Stimulated activated CD4-positive, alpha-beta T cell treated with anti-CD3 and anti-CD28 coated beads, Interleukin-1b, Interleukin-23, amount 100 ng/mL, for 4 hours (primary cell): ENCODE measurements at regions not wholly inside any gene's neighbourhood (a gene's known extent, or its start where the extent isn't known, plus 50 kb on each side); places are given as distances from the start of the nearest gene placed in this dataset.

Source experiments
- DNase-seq, 2 donors: peaks; one replicate each; pipeline ENCODE4 v3.0.0-alpha.2; 2020; ENCODE audit warnings: low read depth in 2 of 2

DNA sequence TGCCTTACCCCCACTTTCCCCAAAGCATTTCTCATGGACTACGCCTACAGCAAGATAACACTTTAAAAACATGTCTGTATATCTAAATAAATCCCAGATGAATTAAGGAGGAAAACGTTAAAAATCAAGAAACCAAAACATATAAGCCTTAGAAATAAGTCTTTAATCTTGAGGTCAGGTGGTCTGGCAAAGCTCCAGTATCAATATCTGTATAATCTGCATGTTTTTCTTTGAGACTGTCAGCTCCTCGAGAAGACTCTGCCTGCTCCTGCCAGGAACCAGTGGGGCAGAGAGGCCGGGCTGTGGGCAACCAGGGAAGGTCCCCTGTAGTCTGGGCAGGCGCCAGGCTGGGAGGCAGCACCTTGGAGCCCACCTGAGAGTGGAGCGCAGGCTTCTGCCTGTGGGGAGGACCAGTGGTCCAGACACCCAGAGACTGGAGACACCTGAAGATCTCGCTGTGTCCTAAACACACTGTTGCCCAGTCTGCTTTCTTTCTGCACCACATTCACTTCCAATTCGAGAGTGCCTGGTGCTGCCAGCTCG lies 291.0 kb upstream of the SOX11 start:
- DNase-seq: no peak

DNA sequence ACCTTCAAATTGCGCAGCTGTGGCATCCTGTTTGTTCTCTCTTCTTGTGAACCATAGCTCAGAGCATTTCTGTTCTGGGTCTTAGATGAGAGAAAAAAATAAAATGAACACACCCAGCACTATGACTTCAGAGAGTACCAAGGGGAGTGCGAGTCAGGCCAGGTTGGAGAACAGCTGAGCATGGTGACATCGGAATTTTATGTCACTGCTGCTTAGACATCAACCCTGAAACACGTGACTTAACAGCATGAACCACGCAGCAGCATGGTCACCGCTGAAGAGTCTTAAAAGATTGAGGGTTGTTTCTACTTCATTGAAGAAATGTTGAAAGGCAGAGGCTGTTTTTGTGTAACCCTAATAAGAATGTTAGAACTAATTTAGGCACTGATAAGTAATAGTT lies 288.8 kb upstream of the SOX11 start:
- DNase-seq: no peak

DNA sequence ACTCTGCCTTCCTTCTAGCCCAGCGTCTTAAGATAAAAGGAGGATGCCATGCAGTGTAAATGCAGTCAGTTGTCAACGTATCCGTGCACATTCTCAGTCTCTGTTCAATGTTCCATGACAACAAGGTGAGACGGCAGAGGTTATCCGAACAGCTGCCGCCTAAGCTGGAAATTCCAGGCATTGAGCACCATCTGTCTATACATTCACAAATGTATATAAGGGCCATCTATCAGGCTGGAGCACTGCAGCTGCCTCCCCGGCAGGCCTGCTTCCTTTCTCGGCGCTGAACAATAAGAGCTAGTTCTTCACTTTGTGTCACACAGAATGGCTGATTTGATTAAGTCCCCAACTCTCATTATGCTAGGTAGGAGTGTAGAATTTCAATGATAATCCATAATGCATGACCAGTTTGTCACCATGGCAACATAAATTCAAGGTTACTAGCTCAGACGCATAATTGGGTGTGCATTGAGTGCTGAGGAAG lies 282.2 kb upstream of the SOX11 start:
- DNase-seq: no peak

DNA sequence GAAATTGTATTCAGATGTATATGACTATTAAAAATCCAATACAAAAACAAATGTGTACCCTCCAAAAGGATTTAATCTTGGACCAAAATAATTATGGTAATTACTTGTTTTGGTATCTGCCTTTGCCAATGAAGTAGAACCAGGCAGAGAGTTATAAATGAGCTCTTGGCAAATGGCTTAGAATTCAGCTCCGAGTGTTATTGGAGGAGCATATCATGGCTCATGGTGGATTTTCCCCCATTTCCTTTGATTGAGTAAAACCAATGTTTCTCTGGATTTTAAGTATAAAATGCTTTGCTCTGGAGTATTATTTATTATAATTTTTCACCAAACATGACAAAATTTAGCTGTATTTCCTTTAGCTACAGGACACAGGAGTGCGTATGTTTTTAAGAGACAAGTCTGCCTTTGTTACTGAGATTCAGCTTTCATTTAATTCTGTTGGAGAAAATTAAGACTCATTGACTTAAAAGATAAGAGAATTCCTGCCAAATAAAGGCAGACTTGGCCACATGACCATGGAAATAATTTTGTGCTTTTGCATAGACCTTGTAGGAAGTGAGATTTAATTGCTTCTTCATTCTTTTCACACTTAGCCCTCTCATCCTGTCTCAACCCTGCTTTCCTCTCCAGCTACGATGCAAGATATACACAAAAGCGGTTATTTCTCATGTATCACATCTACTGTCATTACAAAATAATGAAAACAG lies 281.0 kb upstream of the SOX11 start:
- DNase-seq: no peak

DNA sequence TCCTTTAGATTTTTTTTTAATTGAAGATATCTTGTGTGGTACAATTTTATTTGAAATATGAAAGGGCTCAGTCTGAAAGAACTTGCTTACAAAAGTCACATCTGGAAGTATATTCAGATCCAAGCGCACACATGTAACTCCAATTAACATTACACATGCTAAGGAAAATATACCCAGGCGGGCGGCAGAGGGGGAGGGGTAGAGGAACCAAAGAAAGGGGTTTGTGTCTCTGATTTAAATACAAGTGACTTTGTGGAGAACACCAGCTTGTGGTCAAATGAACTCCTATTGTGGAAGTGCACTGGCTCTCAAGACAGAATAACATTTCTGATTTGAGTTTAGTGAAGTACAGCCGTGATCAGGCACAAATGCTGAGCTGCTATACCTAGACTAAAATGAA lies 280.2 kb upstream of the SOX11 start:
- DNase-seq: no peak

DNA sequence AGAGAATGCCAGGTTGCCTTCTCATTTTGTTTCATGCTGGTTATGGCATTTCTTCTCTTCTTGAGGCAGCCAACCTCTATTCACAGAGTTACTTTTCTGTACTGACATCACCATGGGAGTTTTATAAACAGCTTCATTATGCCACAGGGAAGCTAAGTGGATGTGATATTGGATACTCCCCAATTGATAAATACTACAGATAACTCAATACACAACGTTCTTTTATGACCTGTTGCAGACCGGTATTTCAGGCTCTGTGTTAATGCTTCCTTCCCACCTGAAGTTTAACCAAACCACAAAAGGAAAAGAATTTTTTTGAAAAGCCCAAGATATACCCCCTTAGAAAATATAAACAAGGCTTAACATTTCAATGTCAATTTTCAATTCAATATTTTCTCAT lies 258.3 kb upstream of the SOX11 start:
- no peak for DNase-seq

DNA sequence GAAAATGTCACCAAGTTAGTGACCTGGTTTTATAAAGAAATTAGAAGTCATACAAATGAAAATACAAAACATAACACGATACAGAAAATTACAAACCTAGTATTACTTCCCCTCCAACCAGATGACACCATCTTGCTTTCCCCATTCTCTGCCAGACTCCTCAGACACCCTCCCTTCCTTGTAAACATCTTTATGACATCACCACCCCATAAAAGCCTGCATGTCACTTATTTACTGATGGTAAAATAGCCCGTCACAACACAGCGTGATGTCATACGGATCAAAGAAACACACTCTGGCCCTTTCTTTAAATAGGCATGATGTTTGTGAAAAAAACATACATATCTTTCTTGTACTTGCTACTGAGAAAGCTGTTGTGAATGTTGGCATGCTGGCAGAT lies 254.8 kb upstream of the SOX11 start:
- no peak for DNase-seq

DNA sequence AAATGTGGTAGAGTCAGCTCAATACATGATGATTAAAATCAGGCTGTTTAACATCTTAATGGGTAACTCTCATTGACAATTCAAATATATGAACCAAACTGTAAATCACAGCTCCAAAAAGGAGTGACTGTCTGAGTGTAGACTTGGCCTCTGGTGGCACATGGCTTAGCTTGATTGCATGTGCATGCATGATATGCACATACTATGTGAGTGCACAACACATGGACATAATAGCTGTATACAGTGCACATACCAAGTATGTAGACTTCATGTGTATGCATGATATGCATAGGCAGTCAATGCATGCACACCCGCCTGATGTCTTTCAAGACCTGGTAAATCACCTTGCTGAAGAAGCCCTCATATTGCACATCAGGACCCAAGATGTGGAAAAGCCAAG lies 252.0 kb upstream of the SOX11 start:
- no peak for DNase-seq

DNA sequence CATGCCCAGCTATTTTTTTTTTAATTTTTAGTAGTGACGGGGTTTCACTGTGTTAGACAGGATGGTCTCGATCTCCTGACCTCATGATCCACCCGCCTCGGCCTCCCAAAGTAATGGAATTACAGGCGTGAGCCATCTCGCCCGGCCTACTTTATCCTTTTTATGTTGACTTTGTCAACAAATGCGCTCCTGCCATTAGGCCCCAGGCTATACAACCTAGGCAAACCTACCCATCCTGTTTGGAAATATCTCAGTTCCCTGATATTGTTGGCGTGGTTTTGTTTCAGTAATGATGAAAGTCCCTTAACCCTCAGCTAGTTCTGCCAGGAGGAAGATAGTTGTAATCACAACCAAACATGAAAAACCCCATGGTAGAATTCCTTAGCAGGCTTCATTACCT lies 249.4 kb upstream of the SOX11 start:
- no peak for DNase-seq

DNA sequence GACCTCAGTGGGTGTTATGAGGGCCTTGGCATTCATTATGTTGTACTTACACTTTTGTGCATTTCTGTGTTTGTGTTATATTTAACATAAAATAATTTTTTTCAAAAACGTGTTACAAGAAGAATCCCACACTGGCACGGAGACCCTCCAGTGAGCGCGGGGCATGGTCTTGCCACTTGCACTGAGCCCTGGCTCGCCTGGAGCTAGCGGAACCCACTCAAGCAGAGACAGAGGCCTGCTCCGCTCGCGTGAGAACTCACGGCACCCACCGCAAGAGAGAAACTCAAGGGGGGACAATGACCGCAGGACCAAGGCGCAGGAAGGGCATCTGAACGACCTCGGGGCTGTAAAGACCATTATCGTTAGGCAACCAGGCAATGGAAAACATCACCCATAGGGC lies 248.0 kb upstream of the SOX11 start:
- DNase-seq: no peak

DNA sequence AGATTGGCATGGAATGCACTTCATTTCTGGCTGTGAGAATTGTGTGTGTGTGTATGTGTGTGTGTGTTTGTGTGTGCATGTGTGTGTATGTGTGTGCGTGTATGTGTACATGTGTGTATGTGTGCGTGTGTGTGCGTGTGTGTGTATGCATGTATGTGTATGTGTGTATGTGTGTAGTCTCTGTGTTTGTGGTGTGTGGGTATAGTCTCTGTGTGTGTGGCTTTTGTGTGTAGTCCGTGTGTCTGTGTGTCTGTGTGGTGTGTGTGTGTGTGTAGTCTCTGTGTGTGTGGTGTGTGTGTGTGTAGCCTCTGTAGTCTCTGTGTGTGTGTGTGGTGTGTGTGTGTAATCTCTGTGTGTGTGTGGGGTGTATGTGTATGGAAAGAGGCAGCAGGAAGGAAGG lies 247.3 kb upstream of the SOX11 start:
- no peak for DNase-seq

DNA sequence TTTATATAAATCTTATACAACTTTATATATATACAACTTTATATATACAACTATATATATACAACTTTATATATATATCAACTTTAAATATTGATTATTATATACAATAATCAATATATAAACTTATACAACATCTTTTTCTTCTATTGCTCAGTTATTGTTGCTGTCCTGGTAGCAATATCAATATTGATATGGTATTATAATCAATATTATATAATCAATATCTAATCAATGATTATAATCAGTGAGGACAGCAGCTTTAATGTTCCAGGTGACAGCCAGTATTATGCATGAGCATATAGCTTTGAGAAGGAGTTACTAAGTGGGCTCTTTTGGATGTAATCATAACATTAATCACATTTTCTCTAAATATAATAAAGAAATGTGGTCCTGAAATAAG lies 242.3 kb upstream of the SOX11 start:
- DNase-seq: no peak

DNA sequence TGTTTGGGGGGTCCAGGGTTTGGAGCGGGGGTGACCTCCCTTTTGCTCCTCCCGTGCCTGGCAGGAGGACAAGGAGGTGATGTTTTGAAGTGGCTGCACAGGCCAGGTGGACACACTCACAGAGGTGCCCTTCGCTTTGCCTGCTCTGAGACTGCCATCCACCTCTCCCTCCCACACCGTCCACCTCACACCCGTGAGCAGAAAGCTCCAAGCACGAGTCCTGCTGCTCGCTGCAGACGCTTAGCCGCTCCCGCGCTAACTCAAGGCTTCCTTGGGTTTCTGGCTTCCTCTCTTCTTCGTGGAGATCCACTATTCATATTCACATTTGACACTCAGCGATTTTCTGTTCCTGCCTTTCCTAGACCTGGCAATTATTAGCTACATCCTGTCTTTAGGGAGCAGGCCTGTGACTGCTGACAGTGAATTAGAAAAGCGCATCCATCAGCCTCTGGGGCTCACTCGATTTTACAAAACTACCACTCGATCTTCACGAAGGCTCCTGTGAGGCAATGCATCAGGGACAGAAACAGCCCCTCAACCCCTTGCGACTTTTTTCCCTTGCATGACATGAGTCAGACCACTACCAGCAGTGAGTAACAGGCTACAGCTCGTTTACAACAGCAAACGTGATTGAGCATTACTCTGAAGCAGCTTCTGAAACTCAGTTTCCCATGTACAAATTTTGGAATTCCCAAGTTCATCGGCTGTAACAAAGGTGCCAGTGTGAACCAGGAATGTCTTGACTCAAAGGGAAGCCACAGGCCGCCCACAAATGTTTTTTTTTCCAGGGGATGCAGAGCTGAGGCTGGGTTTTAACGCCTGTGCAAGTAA lies 238.7 kb upstream of the SOX11 start:
- no peak for DNase-seq

DNA sequence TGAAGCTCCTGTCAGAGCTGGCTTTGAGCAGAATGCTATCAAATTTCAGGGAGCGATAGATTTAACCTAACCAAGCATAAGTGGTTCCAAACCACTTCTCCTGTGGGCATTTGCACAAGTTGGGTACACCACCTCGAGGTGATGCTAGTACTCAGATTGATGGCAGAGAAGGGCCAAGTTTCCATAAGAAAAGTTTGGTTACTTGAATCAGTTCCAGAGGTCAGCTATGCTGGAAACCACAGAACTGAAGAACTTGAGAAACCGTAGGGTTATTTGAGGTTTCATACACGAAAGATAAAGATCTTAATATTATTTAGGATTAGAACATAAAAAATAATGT lies 238.2 kb upstream of the SOX11 start:
- no peak for DNase-seq

DNA sequence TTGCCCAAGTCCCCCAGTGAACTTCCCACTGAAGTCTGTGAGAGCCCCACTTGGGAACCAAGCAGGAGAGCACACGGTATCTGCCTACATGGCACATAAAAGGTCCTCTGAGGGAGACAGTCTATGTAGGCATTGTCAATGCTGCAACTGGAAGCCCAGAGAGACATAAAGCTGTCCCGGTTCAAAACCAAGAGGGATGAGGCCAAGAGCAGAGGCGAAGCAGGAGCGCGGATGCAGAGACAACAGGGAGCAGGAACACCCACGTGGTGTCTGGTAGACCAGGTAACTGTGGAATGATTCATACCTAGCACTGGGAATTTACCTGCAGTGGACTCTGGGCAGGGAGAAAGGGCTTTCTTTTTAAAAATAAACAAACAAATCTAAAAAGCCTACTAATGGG lies 233.1 kb upstream of the SOX11 start:
- DNase-seq: no peak

DNA sequence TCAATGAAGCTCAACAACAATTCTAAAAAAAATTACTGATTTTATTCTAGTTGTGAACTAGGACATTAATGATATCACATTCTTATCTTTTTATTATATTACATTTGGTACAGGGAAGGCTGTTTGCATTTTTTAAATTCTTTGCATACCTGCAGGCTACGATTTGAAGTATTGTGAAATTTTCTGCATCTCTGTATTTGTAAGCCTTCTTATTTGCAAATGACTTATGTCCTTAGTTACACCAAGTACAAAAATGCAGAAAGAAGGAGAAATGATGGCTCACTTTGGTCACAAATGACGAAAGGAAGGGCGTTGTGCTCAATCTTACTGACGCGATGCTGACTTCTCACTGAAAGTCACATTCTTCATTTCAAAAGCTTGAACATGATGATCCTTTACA lies 227.5 kb upstream of the SOX11 start:
- no peak for DNase-seq

DNA sequence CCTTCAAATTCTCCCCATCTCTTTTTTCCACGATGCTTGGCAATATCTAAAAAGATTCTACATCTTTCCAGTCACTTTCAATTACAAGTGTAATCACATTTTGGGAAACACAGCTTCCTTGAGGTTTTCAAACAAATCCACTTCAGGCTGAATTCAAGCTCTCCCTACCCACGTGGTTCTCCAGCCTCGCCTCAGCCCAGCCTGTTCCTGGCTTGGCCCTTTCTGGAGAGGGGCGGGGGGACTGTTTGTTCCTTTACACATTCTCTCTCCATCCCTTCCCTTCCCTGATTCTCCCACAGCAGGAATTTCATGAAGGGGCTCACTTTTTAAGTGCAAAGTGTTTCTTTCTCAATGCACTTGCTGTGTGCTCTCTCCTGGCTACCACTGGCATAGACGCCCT lies 226.3 kb upstream of the SOX11 start:
- DNase-seq: no peak

DNA sequence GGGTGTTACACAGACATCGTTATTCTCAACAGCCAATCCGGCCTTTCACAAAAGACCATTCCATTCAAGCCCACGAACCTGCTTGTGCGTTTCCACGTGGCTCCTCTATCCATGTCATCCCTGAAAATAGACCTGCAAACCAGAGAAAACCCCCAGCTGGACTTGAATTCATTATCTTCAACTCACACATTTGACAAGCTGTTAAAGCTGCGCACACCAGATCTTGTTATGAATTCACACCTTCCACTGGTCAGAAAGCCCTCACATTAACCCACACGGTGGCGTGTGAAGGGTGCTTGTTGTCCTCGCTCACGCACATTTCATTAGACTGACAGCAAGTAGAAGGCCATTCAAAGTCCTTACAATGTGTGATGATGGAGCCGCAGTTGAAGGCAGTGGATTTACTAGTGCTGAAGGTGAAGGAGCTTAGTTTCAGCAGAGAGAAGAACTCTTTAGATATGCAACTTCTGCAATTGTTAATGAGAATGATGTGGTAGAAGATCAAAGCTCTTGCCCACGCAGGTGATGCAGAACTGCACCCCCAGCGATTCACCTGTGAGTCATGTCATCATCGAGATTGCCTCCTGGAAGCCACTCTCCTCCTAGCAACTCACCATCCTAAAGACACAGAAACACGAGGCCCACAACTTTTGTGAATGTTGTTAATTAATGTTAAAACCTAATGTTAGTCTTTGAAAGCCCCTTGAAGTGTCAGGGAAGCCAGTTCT lies 224.8 kb upstream of the SOX11 start:
- no peak for DNase-seq

DNA sequence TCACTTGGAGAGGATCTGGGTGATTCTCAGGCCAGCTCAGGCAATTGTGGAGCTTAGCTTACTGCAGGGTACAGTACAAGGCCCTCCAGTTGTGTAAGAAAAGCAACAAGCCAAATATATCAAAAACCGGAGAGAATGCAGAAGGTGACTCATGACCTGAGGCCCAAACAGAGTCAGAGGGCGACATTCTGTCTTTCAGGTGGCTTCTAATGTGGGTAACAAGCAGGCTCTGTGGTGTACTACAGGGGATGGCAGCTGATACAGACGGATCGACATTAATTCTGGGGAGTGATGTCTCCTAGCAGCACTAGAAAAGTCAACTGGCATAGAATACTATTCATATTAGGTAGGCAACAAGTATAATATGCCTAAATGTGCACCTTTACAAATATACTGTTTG lies 219.5 kb upstream of the SOX11 start:
- DNase-seq: no peak

DNA sequence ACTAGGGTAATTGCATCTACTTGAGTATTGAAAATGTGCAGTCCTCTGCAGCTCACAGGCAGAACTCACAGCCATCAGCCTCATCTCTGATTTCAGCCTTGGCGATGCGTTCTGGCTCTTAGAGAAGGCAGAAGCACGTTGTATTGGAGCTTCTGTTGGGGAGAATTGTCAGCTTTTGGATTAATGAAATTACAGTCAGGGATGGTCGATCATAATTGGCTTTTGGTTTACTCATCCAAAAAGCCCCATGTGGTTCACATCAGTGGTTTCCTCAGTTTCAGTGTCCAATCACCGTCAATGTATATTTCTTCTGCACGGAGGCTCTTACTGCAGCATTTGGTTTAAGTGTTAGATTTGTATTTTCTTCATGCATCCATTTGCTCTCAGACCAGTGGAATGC lies 218.5 kb upstream of the SOX11 start:
- DNase-seq: no peak

DNA sequence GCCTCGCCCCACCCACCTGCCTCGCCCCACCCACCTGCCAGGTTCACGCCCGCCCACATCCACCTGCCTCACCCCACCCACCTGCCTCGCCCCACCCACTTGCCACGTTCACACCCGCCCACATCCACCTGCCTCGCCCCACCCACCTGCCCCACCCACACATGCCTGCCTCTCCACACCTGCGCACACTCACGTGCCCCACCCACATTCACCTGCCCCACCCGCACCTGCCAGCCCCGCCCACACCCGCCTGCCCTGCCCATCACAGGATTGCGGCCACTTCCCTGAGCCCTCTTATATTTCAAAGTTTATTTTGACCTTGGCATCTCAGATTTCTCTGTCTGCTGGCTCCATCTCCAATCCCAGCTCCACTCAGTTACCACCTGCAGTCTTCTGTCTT lies 217.5 kb upstream of the SOX11 start:
- DNase-seq: no peak

DNA sequence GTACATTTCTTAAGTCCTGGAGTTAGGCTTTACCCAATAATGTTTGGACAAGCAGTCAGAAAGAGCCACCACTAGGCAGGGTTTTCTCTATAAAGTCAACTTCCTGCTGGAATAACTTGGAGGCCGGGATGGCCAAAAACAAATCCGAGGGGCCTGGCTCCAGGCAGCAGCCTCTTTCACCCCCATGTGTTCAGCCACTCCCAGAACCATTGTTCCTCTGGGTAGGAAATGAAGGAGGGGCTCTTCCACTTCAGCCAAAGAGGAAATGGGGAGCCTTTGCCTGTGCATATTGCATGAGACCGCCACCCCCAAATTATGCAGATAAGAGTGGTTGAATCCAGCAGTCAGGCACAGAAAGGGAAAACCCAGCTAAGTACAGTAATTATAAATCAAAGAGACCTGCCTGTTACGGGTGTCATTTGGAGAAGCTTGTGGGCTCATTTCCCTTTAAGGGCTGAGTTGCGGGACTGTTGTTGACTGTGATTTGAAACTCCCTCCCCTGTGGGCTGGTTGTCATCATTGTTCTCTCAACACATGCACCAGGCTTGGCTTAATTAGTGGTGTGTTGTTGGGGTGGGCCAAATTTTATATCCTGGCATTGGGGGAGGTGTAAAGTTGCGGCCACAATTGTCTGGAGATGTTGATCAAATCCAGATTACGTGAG lies 212.8 kb upstream of the SOX11 start:
- no peak for DNase-seq
